Keratinocyte (primary cell): ENCODE measurements at regions not wholly inside any gene's neighbourhood (a gene's known extent, or its start where the extent isn't known, plus 50 kb on each side); places are given as distances from the start of the nearest gene placed in this dataset.

Experiments
- DNase-seq: peaks from one replicate; pipeline ENCODE4 v3.0.0-alpha.2; 2011; ENCODE audit warnings: low read depth, missing footprints, low spot score
- FAIRE-seq: peaks from 2 replicates; lab custom pipeline; 2011; peaks lifted over from hg19 to GRCh38; lab: Jason Lieb, UNC
- H2AFZ ChIP-seq: 2 replicates; pipeline ENCODE4 v1.6.0; 2012; ENCODE audit warnings: low read length, control low read depth, inconsistent platforms; ENCODE audit not compliant: control insufficient read depth
- H3K27ac ChIP-seq: 2 replicates; pipeline ENCODE4 v1.5.1; 2011; ENCODE audit warnings: low read length; ENCODE audit not compliant: control insufficient read depth, insufficient read depth
- H3K27me3 ChIP-seq: 3 replicates; pipeline ENCODE4 v1.6.0; 2011; ENCODE audit warnings: low read length; ENCODE audit not compliant: control insufficient read depth, insufficient read depth; ENCODE audit errors: extremely low read depth
- H3K36me3 ChIP-seq, 2 experiments: 2 replicates in 1 of 2; 3 replicates in 1 of 2; pipeline ENCODE4 v1.5.1; 2011; ENCODE audit warnings: low read length in 2 of 2, mild to moderate bottlenecking in 1 of 2; ENCODE audit not compliant: control insufficient read depth in 2 of 2, insufficient read depth in 2 of 2; ENCODE audit errors: extremely low read depth in 1 of 2
- H3K4me1 ChIP-seq: 3 replicates; pipeline ENCODE4 v1.5.1; 2011; ENCODE audit warnings: low read length; ENCODE audit not compliant: control insufficient read depth, insufficient read depth; ENCODE audit errors: extremely low read depth
- H3K4me2 ChIP-seq: 3 replicates; pipeline ENCODE4 v1.6.0; 2011; ENCODE audit warnings: low read depth, low read length; ENCODE audit not compliant: control insufficient read depth, insufficient read depth; ENCODE audit errors: extremely low read depth
- H3K4me3 ChIP-seq, 3 experiments: fragments of 200-600 bp in 1 of 3; sonication (generic) in 1 of 3; 2 replicates in 2 of 3; 3 replicates in 1 of 3; pipeline ENCODE4 v1.5.1; 2011 to 2016; ENCODE audit warnings: low read length in 3 of 3, mild to moderate bottlenecking in 3 of 3, control low read depth in 2 of 3, inconsistent platforms in 1 of 3, low read depth in 1 of 3, mixed read lengths in 1 of 3, mixed run types in 1 of 3, moderate library complexity in 1 of 3; ENCODE audit not compliant: control insufficient read depth in 2 of 3, insufficient read depth in 2 of 3; ENCODE audit errors: extremely low read depth in 1 of 3
- H3K79me2 ChIP-seq: 2 replicates; pipeline ENCODE4 v1.6.0; 2012; ENCODE audit warnings: low read length; ENCODE audit not compliant: control insufficient read depth, insufficient read depth
- H3K9ac ChIP-seq: 3 replicates; pipeline ENCODE4 v1.6.0; 2011; ENCODE audit warnings: low read length; ENCODE audit not compliant: control insufficient read depth, insufficient read depth; ENCODE audit errors: extremely low read depth
- H3K9me1 ChIP-seq: 3 replicates; pipeline ENCODE4 v1.6.0; 2011; ENCODE audit warnings: low read length; ENCODE audit not compliant: control insufficient read depth, insufficient read depth; ENCODE audit errors: extremely low read depth
- H3K9me3 ChIP-seq: 2 replicates; pipeline ENCODE4 v1.5.1; 2012; ENCODE audit warnings: low read depth, low read length; ENCODE audit not compliant: control insufficient read depth
- H4K20me1 ChIP-seq: 3 replicates; pipeline ENCODE4 v1.6.0; 2011; ENCODE audit warnings: low read length; ENCODE audit not compliant: control insufficient read depth, insufficient read depth; ENCODE audit errors: extremely low read depth
- CTCF ChIP-seq, 3 experiments: IDR thresholded peaks in 1 of 3; conservative IDR thresholded peaks in 1 of 3; optimal IDR thresholded peaks in 1 of 3; 2 replicates in 2 of 3; 3 replicates in 1 of 3; pipeline versions ENCODE3 to v1.5.1; 2011; ENCODE audit warnings: low read length in 3 of 3, mild to moderate bottlenecking in 3 of 3, moderate library complexity in 2 of 3, control low read depth in 1 of 3, inconsistent platforms in 1 of 3; ENCODE audit not compliant: insufficient read depth in 2 of 3; ENCODE audit errors: extremely low read depth in 1 of 3
- EZH2 ChIP-seq: IDR thresholded peaks from one replicate; pipeline ENCODE4 v1.6.1; 2012; ENCODE audit warnings: inconsistent platforms, mild to moderate bottlenecking, low read length, moderate library complexity
- dilution Hi-C: fragments of 300-500 bp; cut with MboI; formaldehyde crosslinking; loops from one replicate; pipeline ENCODE4 v1.7.0; 2020; ENCODE audit warnings: low sequenced_read_pairs; ENCODE audit not compliant: extremely low pct_ligation_motif_present

DNA sequence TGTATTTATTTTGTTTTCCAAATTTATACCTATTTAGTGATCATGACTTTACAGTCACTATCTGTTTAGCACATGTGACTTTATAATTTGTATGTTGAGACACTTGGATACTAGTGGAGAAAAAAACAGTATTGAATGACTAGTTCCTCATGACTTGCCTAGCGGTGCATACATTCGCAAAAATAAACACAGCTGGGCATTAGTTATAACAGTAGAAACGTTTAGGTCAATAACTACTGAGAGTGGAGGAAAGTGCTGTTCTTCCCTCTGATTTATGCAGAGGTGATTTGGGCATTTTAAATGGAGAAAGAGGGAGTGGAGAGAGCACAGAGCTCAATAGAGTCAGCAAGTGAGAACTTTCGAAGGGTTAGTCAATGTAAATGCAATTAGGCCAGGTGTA is 1679.0 kb upstream of the B3GALT2 start:
- no peaks in the 10 kb centered on the region for H3K4me1 ChIP-seq
- no peak for FAIRE-seq
- dilution Hi-C loops: no loop called here

DNA sequence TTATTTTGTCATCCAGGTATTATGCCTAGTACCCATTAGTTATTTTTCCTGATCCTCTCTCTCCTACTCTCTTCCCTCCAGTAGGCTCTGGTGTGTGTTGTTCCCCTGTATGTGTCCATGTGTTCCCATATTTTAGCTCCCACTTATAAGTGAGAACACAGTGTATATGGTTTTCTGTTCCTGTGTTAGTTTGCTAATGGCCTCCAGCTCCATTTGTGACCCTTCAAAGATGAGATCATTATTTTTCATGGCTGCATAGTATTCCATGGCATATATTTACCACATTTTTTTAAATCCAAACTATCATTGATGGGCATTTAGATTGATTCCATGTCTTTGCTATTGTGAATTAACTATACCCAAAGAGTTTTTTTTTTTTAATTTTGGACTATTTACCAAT is 1675.7 kb upstream of the B3GALT2 start:
- H2AFZ ChIP-seq: no peak overlapping the region
- no peak for TF ChIP-seq CTCF (optimal IDR thresholded peaks at IDR 0.05 in 1 of 3, IDR thresholded peaks at IDR 0.05 in 1 of 3, conservative IDR thresholded peaks at IDR 0.05 in 1 of 3; ENCODE audit: extremely low read depth in 1 of 3, insufficient read depth in 2 of 3, low read length in 3 of 3)
- TF ChIP-seq EZH2: no peak
- no peak overlapping the region for H3K27ac ChIP-seq
- FAIRE-seq (no peak), DNase-seq (no peak)
- no peaks in the 10 kb centered on the region for H3K27me3 ChIP-seq
- H3K4me2 ChIP-seq: no peak overlapping the region
- H4K20me1 ChIP-seq: no peaks in the 10 kb centered on the region
- H3K9me3 ChIP-seq: no peaks in the 10 kb centered on the region
- no peaks in the 10 kb centered on the region for H3K36me3 ChIP-seq
- no peak overlapping the region for H3K4me3 ChIP-seq
- dilution Hi-C loops: no loop called here
- H3K4me1 ChIP-seq: no peaks in the 10 kb centered on the region
- H3K79me2 ChIP-seq: no peaks in the 10 kb centered on the region
- H3K9me1 ChIP-seq: no peaks in the 10 kb centered on the region
- H3K9ac ChIP-seq: no peak overlapping the region

More for the DNA sequence above, 1679.0 kb upstream of the B3GALT2 start:
- TF ChIP-seq EZH2 (no peak), CTCF (optimal IDR thresholded peaks at IDR 0.05 in 1 of 3, IDR thresholded peaks at IDR 0.05 in 1 of 3, conservative IDR thresholded peaks at IDR 0.05 in 1 of 3; ENCODE audit: extremely low read depth in 1 of 3, insufficient read depth in 2 of 3, low read length in 3 of 3) (no peak)
- Histone ChIP-seq H3K4me2 (no peak overlapping the region), H2AFZ (no peak overlapping the region), H4K20me1 (no peaks in the 10 kb centered on the region), H3K9me1 (no peaks in the 10 kb centered on the region), H3K27ac (no peak overlapping the region), H3K9ac (no peak overlapping the region), H3K79me2 (no peaks in the 10 kb centered on the region), H3K9me3 (no peaks in the 10 kb centered on the region), H3K4me3 (no peak overlapping the region), H3K27me3 (no peaks in the 10 kb centered on the region), H3K36me3 (no peaks in the 10 kb centered on the region)
- no peak for DNase-seq
